Right atrium auricular region (tissue), 2 donors: ENCODE measurements at regions not wholly inside any gene's neighbourhood (a gene's known extent, or its start where the extent isn't known, plus 50 kb on each side); places are given as distances from the start of the nearest gene placed in this dataset.

ENCODE experiments used
- DNase-seq: peaks from one replicate; pipeline ENCODE4 v3.0.0-alpha.2; 2019; ENCODE audit warnings: low spot score
- H3K27ac ChIP-seq, 2 donors: fragments of 200-600 bp; sonication (generic); 1 replicate in 1 of 2; 2 replicates in 1 of 2; pipeline ENCODE4 v1.5.1; 2016 to 2019
- H3K27me3 ChIP-seq, 2 donors: fragments of 200-600 bp; sonication (generic); one replicate each; pipeline versions ENCODE4 v1.5.1 to v1.6.0; 2017 to 2019
- H3K36me3 ChIP-seq: fragments of 200-600 bp; sonication (generic); one replicate; pipeline ENCODE4 v1.5.1; 2016
- H3K4me1 ChIP-seq, 2 donors: fragments of 200-600 bp; sonication (generic); one replicate each; pipeline versions ENCODE4 v1.5.1 to v1.6.0; 2017 to 2019
- H3K4me3 ChIP-seq, 2 donors: fragments of 200-600 bp; sonication (generic); 1 replicate in 1 of 2; 2 replicates in 1 of 2; pipeline ENCODE4 v1.5.1; 2017 to 2019; ENCODE audit warnings: mild to moderate bottlenecking in 1 of 2, moderate library complexity in 1 of 2
- H3K9me3 ChIP-seq, 2 donors: fragments of 200-600 bp; sonication (generic); one replicate each; pipeline ENCODE4 v1.5.1; 2019
- TF ChIP-seq, protein P1 (sequence below), 2 donors: fragments of 200-600 bp; sonication (generic); IDR thresholded peaks; one replicate each; pipeline ENCODE4 v1.5.1; 2019; ENCODE audit warnings: antibody characterized with exemption in 2 of 2

DNA sequence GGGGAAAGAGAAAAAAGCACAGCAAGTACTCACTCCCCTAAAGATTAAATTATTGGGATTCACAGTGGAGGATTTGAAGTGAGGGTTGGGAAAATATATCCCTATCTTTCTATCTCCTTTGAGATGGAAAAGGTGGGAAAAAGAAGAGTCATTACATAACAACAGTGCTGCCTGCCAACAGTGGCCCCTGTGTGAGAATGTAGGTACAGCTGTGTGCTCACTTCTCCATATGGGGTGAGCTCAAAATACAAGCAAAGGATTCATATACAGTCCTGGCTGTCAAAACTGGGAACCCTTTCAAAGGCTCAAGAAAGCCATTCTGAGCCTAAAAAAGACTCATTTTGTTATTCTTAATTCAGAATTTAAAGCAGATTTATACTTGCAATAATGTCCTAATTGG is 458.5 kb downstream of the GPAM start:
- TF ChIP-seq, protein P1, sequence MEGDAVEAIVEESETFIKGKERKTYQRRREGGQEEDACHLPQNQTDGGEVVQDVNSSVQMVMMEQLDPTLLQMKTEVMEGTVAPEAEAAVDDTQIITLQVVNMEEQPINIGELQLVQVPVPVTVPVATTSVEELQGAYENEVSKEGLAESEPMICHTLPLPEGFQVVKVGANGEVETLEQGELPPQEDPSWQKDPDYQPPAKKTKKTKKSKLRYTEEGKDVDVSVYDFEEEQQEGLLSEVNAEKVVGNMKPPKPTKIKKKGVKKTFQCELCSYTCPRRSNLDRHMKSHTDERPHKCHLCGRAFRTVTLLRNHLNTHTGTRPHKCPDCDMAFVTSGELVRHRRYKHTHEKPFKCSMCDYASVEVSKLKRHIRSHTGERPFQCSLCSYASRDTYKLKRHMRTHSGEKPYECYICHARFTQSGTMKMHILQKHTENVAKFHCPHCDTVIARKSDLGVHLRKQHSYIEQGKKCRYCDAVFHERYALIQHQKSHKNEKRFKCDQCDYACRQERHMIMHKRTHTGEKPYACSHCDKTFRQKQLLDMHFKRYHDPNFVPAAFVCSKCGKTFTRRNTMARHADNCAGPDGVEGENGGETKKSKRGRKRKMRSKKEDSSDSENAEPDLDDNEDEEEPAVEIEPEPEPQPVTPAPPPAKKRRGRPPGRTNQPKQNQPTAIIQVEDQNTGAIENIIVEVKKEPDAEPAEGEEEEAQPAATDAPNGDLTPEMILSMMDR (IDR thresholded peaks at IDR 0.05), result no peak

DNA sequence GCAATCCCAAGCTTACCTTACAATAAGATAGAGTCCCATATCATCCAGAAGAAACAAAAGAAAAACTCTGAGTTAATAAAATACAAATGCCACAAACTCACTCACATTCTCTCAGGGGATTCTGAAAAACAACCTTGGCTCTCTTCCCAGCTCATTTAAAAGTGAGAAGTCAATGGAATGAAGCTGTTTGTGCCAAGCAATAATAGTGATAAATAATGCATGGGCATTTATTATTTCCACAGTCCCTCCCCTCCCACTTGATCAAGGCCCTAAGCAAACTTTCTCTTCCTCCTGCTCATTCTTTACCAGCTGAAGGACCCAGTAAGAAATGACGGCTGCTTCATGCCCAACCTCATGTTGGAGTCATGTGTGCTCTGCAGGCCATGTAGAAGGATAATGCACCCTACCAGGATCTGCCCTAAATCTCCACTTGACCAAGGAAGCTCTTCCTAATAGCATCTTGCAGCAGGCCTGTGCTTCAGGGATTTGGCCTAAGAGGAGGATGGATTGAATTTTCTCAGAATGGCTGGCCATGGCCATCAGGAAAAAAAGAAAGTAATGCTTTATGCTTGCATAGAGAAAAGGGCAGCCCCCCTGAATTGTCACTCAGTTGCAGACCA is 451.3 kb downstream of the GPAM start:
- TF ChIP-seq, protein P1 (IDR thresholded peaks at IDR 0.05), result no peak
- no peak overlapping the region for H3K4me3 ChIP-seq
- H3K27me3 ChIP-seq, result no peaks in the 10 kb centered on the region
- no peaks in the 10 kb centered on the region for H3K36me3 ChIP-seq
- H3K9me3 ChIP-seq, result no peaks in the 10 kb centered on the region
- H3K27ac ChIP-seq, result no peak overlapping the region
- H3K4me1 ChIP-seq, result no peaks in the 10 kb centered on the region
- DNase-seq, result no peak

More for the DNA sequence above, 458.5 kb downstream of the GPAM start:
- Histone ChIP-seq H3K36me3 (no peaks in the 10 kb centered on the region), H3K9me3 (no peaks in the 10 kb centered on the region), H3K4me3 (no peak overlapping the region), H3K4me1 (no peaks in the 10 kb centered on the region), H3K27me3 (no peaks in the 10 kb centered on the region), H3K27ac (no peak overlapping the region)
- no peak for DNase-seq

DNA sequence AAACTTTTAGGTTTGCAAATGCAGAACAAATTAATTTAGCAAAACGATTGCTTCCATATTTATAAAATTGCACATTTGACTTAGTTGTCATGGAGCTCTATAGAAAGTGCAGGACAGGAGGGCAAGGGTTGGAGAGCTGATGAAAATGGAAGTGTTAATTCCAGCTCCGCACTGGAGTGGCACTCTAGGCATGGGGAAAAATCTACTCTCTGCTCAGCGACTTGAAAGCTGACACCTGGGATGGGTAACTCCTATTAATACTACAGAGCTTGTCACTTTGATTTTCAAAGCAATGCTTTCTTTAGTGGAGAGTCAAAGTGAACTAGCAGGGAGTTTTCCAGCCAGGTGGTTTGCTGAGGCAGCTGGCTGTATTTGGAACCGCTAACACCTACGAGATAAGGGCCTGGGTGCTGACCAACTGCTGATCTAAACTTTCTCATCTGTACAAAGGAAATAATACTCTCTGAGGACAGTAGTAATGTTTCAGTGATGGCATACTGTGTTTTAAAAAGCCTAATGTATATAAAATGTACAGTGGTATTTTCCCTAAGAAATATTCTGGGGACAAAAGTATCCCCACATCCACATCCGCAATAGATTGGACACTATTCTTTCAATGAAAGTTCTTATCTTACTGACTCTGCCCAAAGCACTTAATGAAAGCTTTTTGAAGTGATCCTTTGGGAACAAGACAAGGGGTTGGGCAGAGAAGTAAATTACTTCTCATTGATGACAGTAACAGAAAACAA is 444.3 kb downstream of the GPAM start:
- Histone ChIP-seq H3K27me3 (no peaks in the 10 kb centered on the region), H3K36me3 (no peaks in the 10 kb centered on the region), H3K27ac (no peak overlapping the region), H3K9me3 (no peaks in the 10 kb centered on the region), H3K4me1 (no peaks in the 10 kb centered on the region), H3K4me3 (no peak overlapping the region)
- TF ChIP-seq, protein P1 (IDR thresholded peaks at IDR 0.05), result no peak
- no peak for DNase-seq

DNA sequence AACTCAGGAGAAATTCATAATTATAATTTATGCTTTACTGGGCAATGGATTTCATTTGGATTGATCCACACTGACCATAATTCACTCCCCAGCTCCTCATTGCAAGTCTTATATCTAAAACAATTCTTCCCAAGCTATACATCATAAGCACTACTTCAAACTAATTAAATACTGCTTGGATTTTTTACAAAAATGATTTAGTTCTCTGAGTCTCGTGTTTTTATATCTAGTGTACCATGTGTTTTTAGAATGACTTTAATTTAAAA is 443.8 kb downstream of the GPAM start:
- Histone ChIP-seq H3K4me1 (no peaks in the 10 kb centered on the region), H3K27me3 (no peaks in the 10 kb centered on the region), H3K9me3 (no peaks in the 10 kb centered on the region), H3K27ac (no peak overlapping the region), H3K4me3 (no peak overlapping the region), H3K36me3 (no peaks in the 10 kb centered on the region)
- no peak for DNase-seq
- TF ChIP-seq, protein P1 (IDR thresholded peaks at IDR 0.05), result no peak

DNA sequence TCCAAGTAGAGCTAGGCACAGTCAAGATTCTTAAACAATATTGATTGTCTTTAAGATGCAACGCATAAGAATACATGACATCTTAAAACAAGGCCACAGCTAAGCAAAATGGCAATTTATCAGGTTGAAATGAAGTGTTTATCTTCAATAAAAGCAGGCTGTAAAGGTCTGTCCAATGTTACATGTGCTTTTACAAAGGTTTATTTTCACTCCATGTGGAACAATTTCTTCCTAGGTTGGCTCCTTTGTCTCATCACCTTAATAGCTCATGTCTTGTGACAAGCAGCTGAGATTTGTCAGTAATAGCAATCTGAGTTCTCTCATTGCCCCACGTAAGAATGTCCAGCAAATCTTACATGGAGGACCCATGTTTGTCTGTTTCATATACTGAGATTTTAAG is 437.6 kb downstream of the GPAM start:
- TF ChIP-seq, protein P1 (IDR thresholded peaks at IDR 0.05), result no peak
- Histone ChIP-seq H3K9me3 (no peaks in the 10 kb centered on the region), H3K36me3 (no peaks in the 10 kb centered on the region), H3K27ac (no peak overlapping the region), H3K27me3 (no peaks in the 10 kb centered on the region), H3K4me1 (no peaks in the 10 kb centered on the region), H3K4me3 (no peak overlapping the region)
- no peak for DNase-seq

DNA sequence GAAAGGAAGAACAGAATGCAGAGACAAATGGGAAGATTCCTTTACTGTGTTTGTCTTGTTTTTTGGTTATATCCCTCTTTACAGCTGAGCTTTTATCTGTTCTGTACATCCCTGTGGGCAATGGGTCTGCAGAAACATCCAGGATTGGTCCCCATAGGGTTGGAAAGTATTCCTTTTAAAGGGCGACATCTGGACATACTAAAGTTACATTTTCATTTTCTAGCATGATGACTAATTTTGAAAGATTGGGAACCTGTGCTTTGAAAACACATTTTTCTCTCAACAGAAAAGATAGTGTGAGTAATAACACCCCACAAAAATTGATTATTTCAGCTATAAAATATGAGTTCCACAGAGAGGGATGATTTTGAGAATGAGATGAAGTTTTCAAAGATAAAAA is 435.8 kb downstream of the GPAM start:
- no peak overlapping the region for H3K27ac ChIP-seq
- TF ChIP-seq, protein P1 (IDR thresholded peaks at IDR 0.05), result no peak
- H3K27me3 ChIP-seq, result no peaks in the 10 kb centered on the region
- DNase-seq, result no peak
- no peaks in the 10 kb centered on the region for H3K4me1 ChIP-seq
- H3K4me3 ChIP-seq, result no peak overlapping the region
- H3K9me3 ChIP-seq, result peaks cover 0 to under 1% of the 10 kb centered on the region in 2 donors
- H3K36me3 ChIP-seq, result no peaks in the 10 kb centered on the region
